Ishikawa (cell line): ENCODE measurements at regions not wholly inside any gene's neighbourhood (a gene's known extent, or its start where the extent isn't known, plus 50 kb on each side); places are given as distances from the start of the nearest gene placed in this dataset.

ENCODE experiments used
- CREB1 ChIP-seq: IDR thresholded peaks from 2 replicates; pipeline ENCODE4 v1.6.1; 2012; ENCODE audit warnings: low read depth
- EGR1 ChIP-seq: IDR thresholded peaks from 2 replicates; pipeline ENCODE4 v1.6.1; 2012
- EP300 ChIP-seq: IDR thresholded peaks from 2 replicates; pipeline ENCODE4 v1.6.1; 2012; ENCODE audit warnings: borderline replicate concordance
- NFIC ChIP-seq: IDR thresholded peaks from 2 replicates; pipeline ENCODE4 v1.6.1; 2012
- TAF1 ChIP-seq: IDR thresholded peaks from 2 replicates; pipeline ENCODE4 v1.6.1; 2012; ENCODE audit warnings: low read depth, mild to moderate bottlenecking
- TCF12 ChIP-seq: IDR thresholded peaks from 2 replicates; pipeline ENCODE4 v1.6.1; 2012; ENCODE audit warnings: low read depth
- TEAD4 ChIP-seq: IDR thresholded peaks from 2 replicates; pipeline ENCODE4 v1.6.1; 2012
- YY1 ChIP-seq: IDR thresholded peaks from 2 replicates; pipeline ENCODE4 v1.6.1; 2012; ENCODE audit warnings: low read depth
- ZBTB7A ChIP-seq: IDR thresholded peaks from 2 replicates; pipeline ENCODE4 v1.6.1; 2012; ENCODE audit warnings: low read depth
- TF ChIP-seq, protein P1 (sequence below): IDR thresholded peaks from 2 replicates; pipeline ENCODE4 v1.6.1; 2012
- TF ChIP-seq, protein P2 (sequence below): IDR thresholded peaks from 2 replicates; pipeline ENCODE4 v1.6.1; 2012

DNA sequence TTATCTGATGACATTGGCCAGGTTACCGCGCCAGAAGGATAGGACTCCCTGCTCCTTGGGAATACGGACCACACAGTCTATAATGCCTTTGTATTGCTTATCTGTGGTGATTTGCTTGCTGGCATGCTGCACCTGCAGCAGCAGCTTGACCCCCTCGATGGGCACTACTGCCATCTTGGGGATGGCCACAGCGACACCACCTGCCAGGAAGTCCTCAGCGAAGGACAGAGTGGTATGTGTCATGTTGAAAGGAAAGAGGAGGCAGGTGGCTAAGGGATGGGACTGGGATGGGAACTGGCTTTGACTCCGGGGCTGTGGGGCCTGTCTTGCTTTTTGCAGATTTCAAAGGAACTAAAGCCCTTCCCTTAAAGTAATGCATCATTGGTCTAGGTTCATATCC lies 50.3 kb upstream of the ACO1 start:
- TF ChIP-seq, protein P1, sequence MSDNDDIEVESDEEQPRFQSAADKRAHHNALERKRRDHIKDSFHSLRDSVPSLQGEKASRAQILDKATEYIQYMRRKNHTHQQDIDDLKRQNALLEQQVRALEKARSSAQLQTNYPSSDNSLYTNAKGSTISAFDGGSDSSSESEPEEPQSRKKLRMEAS = no peak
- TF ChIP-seq, protein P2, sequence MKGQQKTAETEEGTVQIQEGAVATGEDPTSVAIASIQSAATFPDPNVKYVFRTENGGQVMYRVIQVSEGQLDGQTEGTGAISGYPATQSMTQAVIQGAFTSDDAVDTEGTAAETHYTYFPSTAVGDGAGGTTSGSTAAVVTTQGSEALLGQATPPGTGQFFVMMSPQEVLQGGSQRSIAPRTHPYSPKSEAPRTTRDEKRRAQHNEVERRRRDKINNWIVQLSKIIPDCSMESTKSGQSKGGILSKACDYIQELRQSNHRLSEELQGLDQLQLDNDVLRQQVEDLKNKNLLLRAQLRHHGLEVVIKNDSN = no peak
- TF ChIP-seq ZBTB7A (no peak), TCF12 (no peak), TEAD4 (no peak), EP300 (no peak), NFIC (no peak), CREB1 (no peak), YY1 (no peak), EGR1 (no peak), TAF1 (no peak)
